C4-2B (cell line): ENCODE measurements at regions not wholly inside any gene's neighbourhood (a gene's known extent, or its start where the extent isn't known, plus 50 kb on each side); places are given as distances from the start of the nearest gene placed in this dataset.

ENCODE experiments used
- CTCF ChIP-seq: fragments of 450-650 bp; conservative IDR thresholded peaks from 2 replicates; pipeline ENCODE4 v1.5.1; 2017; ENCODE audit warnings: mild to moderate bottlenecking
- ZFX ChIP-seq: fragments of 450-650 bp; IDR thresholded peaks from 2 replicates; pipeline ENCODE4 v1.6.1; 2017

- TF ChIP-seq CTCF (no peak), ZFX (no peak)
These were observed 565.8 kb upstream of the LRRC4C start for GRCh38 chr11:42025121-42025803.
